ENCODE measurements at regions not wholly inside any gene's neighbourhood (a gene's known extent, or its start where the extent isn't known, plus 50 kb on each side); places are given as distances from the start of the nearest gene placed in this dataset.
"Not testable (repeated sequence)": the region's sequence is repeated elsewhere in the genome, so short reads cannot be mapped to it uniquely, and the experiment has no call there.

- Histone ChIP-seq H3K4me3 (no peak overlapping the region), H3K27ac (no peak overlapping the region)
Observed at GRCh38 chr2:234187646-234188174, 137.2 kb downstream of the SPP2 start.

GRCh38 chr2:234181121-234181520, 130.6 kb downstream of the SPP2 start:
- Histone ChIP-seq H3K4me3 (no peak overlapping the region), H3K27ac (no peak overlapping the region)

- Histone ChIP-seq H3K27ac (no peak overlapping the region), H3K4me3 (no peak overlapping the region)
Observed at GRCh38 chr2:234179031-234179363, 128.5 kb downstream of the SPP2 start.

- Histone ChIP-seq H3K27ac (no peak overlapping the region), H3K4me3 (no peak overlapping the region)
Observed at GRCh38 chr2:234178330-234179030, 128.0 kb downstream of the SPP2 start.

- H3K27ac ChIP-seq: no peak overlapping the region
- H3K4me3 ChIP-seq: no peak overlapping the region
Observed at GRCh38 chr2:234175649-234176048, 125.1 kb downstream of the SPP2 start.

- no peak overlapping the region for H3K4me3 ChIP-seq
Observed at GRCh38 chr2:234174742-234175141, 124.2 kb downstream of the SPP2 start.

GRCh38 chr2:234172532-234172931, 122.0 kb downstream of the SPP2 start:
- Histone ChIP-seq H3K27ac (peak overlapping the region in 2 of 21 experiments; percentile 52 to 58), H3K4me3 (no peak overlapping the region)

More at GRCh38 chr2:234174742-234175141, 124.2 kb downstream of the SPP2 start:
- H3K27ac ChIP-seq: no peak overlapping the region

GRCh38 chr2:234172066-234172465, 121.6 kb downstream of the SPP2 start:
- peak overlapping the region in 2 of 21 experiments; percentile 52 to 58 for H3K27ac ChIP-seq
- no peak overlapping the region for H3K4me3 ChIP-seq

- peak overlapping the region in 2 of 21 experiments; percentile 52 to 58 for H3K27ac ChIP-seq
- H3K4me3 ChIP-seq: no peak overlapping the region
Observed at GRCh38 chr2:234171666-234172065, 121.2 kb downstream of the SPP2 start.

- no peak overlapping the region for H3K4me3 ChIP-seq
- H3K27ac ChIP-seq: no peak overlapping the region
Observed at GRCh38 chr2:234169674-234170073, 119.2 kb downstream of the SPP2 start.

GRCh38 chr2:234168605-234169570, 118.4 kb downstream of the SPP2 start:
- H3K4me3 ChIP-seq, H3K27ac ChIP-seq: not testable (repeated sequence)

- Histone ChIP-seq H3K27ac (peak overlapping the region in 6 of 21 experiments; percentile 10 to 75 (median 24)), H3K4me3 (no peak overlapping the region)
Observed at GRCh38 chr2:234166531-234166930, 116.0 kb downstream of the SPP2 start.

- H3K4me3 ChIP-seq: no peak overlapping the region
- peak overlapping the region in 5 of 21 experiments; percentile 8 to 75 (median 56) for H3K27ac ChIP-seq
Observed at GRCh38 chr2:234165421-234165820, 114.9 kb downstream of the SPP2 start.

GRCh38 chr2:234164493-234165413, 114.3 kb downstream of the SPP2 start:
- Histone ChIP-seq H3K4me3 (no peak overlapping the region), H3K27ac (peak overlapping the region in 6 of 21 experiments; percentile 32 to 75 (median 59))

- peak overlapping the region in 3 of 21 experiments; percentile 1 to 62 (median 32) for H3K27ac ChIP-seq
- H3K4me3 ChIP-seq: no peak overlapping the region
Observed at GRCh38 chr2:234163510-234164045, 113.1 kb downstream of the SPP2 start.

GRCh38 chr2:234162861-234163260, 112.4 kb downstream of the SPP2 start:
- H3K4me3 ChIP-seq: no peak overlapping the region
- peak overlapping the region in 2 of 21 experiments; percentile 27 to 39 for H3K27ac ChIP-seq

- no peak overlapping the region for H3K4me3 ChIP-seq
- H3K27ac ChIP-seq: peak overlapping the region in 2 of 21 experiments; percentile 27 to 39
Observed at GRCh38 chr2:234161932-234162331, 111.4 kb downstream of the SPP2 start.

- Histone ChIP-seq H3K4me3 (no peak overlapping the region), H3K27ac (no peak overlapping the region)
Observed at GRCh38 chr2:234158812-234159211, 108.3 kb downstream of the SPP2 start.

Measured in skin epidermis (tissue), 12 donors.